ENCODE measurements at regions not wholly inside any gene's neighbourhood (a gene's known extent, or its start where the extent isn't known, plus 50 kb on each side); places are given as distances from the start of the nearest gene placed in this dataset.
A peak's percentile ranks its signal among the peaks of the same experiment; 100 is the strongest.

GRCh38 chr2:64771737-64772136, 118.0 kb upstream of the SERTAD2 start:
- Mint-ChIP-seq H3K4me1 (peaks cover 23% of the 10 kb centered on the region), H3K27me3 (ENCODE audit: low read depth) (peaks cover 42% of the 10 kb centered on the region), H3K27ac (no peak overlapping the region), H3K4me3 (no peak overlapping the region), H3K9me3 (peaks cover 19% of the 10 kb centered on the region), H3K36me3 (no peaks in the 10 kb centered on the region)
- no peak for DNase-seq (ENCODE audit: low spot score)
- POLR2A ChIA-PET = no interaction called here
- no peak for ATAC-seq
- TF ChIP-seq MLX (CRISPR knock-in tag; IDR thresholded peaks at IDR 0.05) = no peak
- CTCF ChIA-PET = interaction anchor here (1.3 kb wide), 1 partner anchor 125 kb away, joined by 3 read pairs; no protein-coding TSS in a partner anchor

GRCh38 chr2:64773461-64774118, 119.9 kb upstream of the SERTAD2 start:
- ATAC-seq (peak; percentile 41; the same call in 1 of the 2 replicates), DNase-seq (ENCODE audit: low spot score) (no peak)
- ChIA-PET CTCF (interaction anchor here (0.6 kb wide), 1 partner anchor 135 kb away, joined by 3 read pairs; no protein-coding TSS in a partner anchor), POLR2A (no interaction called here)
- TF ChIP-seq NFYB (CRISPR knock-in tag; conservative IDR thresholded peaks at IDR 0.05; ENCODE audit: low read depth) (no peak), NR3C1 (CRISPR knock-in tag; conservative IDR thresholded peaks at IDR 0.05; ENCODE audit: low read depth) (no peak), NFE2L1 (CRISPR knock-in tag; IDR thresholded peaks at IDR 0.05) (no peak), ZBTB21 (CRISPR knock-in tag; IDR thresholded peaks at IDR 0.05; ENCODE audit: borderline replicate concordance) (no peak), IRF2 (CRISPR knock-in tag; IDR thresholded peaks at IDR 0.05; ENCODE audit: borderline replicate concordance, low read depth) (no peak), JAZF1 (CRISPR knock-in tag; IDR thresholded peaks at IDR 0.05) (no peak), ZNF532 (CRISPR knock-in tag; IDR thresholded peaks at IDR 0.05; ENCODE audit: borderline replicate concordance) (no peak), ZNF423 (CRISPR knock-in tag; IDR thresholded peaks at IDR 0.05) (no peak), ZNF263 (CRISPR knock-in tag; IDR thresholded peaks at IDR 0.05; ENCODE audit: low read depth) (no peak), AFF4 (CRISPR knock-in tag; IDR thresholded peaks at IDR 0.05; ENCODE audit: borderline replicate concordance) (no peak)
- no peak overlapping the region for H3K27ac Mint-ChIP-seq
- peaks cover 19% of the 10 kb centered on the region for H3K9me3 Mint-ChIP-seq
- H3K27me3 Mint-ChIP-seq (ENCODE audit: low read depth) = peaks cover 33% of the 10 kb centered on the region
- H3K4me1 Mint-ChIP-seq = peaks cover 13% of the 10 kb centered on the region
- H3K4me3 Mint-ChIP-seq = no peak overlapping the region
- H3K36me3 Mint-ChIP-seq = no peaks in the 10 kb centered on the region

GRCh38 chr2:64777841-64778240, 124.1 kb upstream of the SERTAD2 start:
- ATAC-seq = no peak
- POLR2A ChIA-PET = no interaction called here
- no peak for DNase-seq (ENCODE audit: low spot score)
- Mint-ChIP-seq H3K9me3 (peaks cover 14% of the 10 kb centered on the region), H3K27ac (no peak overlapping the region), H3K36me3 (no peaks in the 10 kb centered on the region), H3K27me3 (ENCODE audit: low read depth) (peaks cover 10% of the 10 kb centered on the region), H3K4me1 (no peaks in the 10 kb centered on the region), H3K4me3 (no peak overlapping the region)
- CTCF ChIA-PET = no interaction called here
- TF ChIP-seq ZNF317 (CRISPR knock-in tag; IDR thresholded peaks at IDR 0.05; ENCODE audit: borderline replicate concordance, low read depth) (no peak), CDX4 (CRISPR knock-in tag; IDR thresholded peaks at IDR 0.05; ENCODE audit: borderline replicate concordance) (no peak), ZNF281 (CRISPR knock-in tag; IDR thresholded peaks at IDR 0.05) (no peak)

Measured in WTC11 (cell line).